ENCODE measurements at regions not wholly inside any gene's neighbourhood (a gene's known extent, or its start where the extent isn't known, plus 50 kb on each side); places are given as distances from the start of the nearest gene placed in this dataset.

DNA sequence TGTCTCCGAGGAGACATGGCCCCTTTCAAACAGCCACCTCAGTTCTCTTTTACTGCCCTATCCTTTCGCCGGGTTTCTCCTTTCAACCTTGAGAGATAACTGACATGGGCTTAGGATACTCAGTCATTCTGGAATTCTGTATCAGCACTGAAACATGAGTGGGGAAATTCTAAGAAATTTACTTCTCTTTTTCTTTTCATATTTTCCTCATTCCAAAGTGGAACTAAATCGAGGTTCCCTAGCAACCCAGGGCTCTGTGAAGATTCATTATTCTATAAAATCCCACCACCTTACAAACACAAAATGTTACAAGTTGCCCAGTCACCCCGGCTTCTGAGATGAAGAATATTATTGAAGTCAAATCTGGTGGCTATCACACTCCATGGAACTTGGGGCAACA lies 319.2 kb downstream of the ENC1 start:
- no peak for TF ChIP-seq CTCF (conservative IDR thresholded peaks at IDR 0.05; ENCODE audit: low read length)
- no peak for TF ChIP-seq EZH2phosphoT487 (IDR thresholded peaks at IDR 0.05; ENCODE audit: borderline replicate concordance)
- no peak overlapping the region for H3K4me3 ChIP-seq (ENCODE audit: low read length, poor library complexity, severe bottlenecking)
- H3K27me3 ChIP-seq (ENCODE audit: insufficient read depth, low read length, poor library complexity, severe bottlenecking), result peaks cover 64% of the 10 kb centered on the region
- H3K9ac ChIP-seq (ENCODE audit: low read depth, low read length, poor library complexity, severe bottlenecking), result no peak overlapping the region
- H3K9me2 ChIP-seq (replicated peaks; ENCODE audit: low read depth, low read length), result no peaks in the 10 kb centered on the region
- H3F3A ChIP-seq (ENCODE audit: low read depth), result no peaks in the 10 kb centered on the region
- H3K4me2 ChIP-seq (ENCODE audit: low read depth, low read length, poor library complexity, severe bottlenecking), result no peak overlapping the region
- peaks cover 5% of the 10 kb centered on the region for H3K4me1 ChIP-seq (ENCODE audit: insufficient read depth, low read length, poor library complexity, severe bottlenecking)
- no peaks in the 10 kb centered on the region for H4K20me1 ChIP-seq (ENCODE audit: insufficient read depth, low read length, poor library complexity, severe bottlenecking)
- no peaks in the 10 kb centered on the region for H3K36me3 ChIP-seq (ENCODE audit: insufficient read depth, low read length)
- H2AFZ ChIP-seq (ENCODE audit: low read length), result no peak overlapping the region
- no peaks in the 10 kb centered on the region for H3K79me2 ChIP-seq (ENCODE audit: insufficient read depth, low read length)
- no peaks in the 10 kb centered on the region for H3K9me3 ChIP-seq (ENCODE audit: insufficient read depth, low read depth, low read length)

- H3K4me2 ChIP-seq (ENCODE audit: low read depth, low read length, poor library complexity, severe bottlenecking), result no peak overlapping the region
- H3K9me3 ChIP-seq (ENCODE audit: insufficient read depth, low read depth, low read length), result no peaks in the 10 kb centered on the region
- H2AFZ ChIP-seq (ENCODE audit: low read length), result no peak overlapping the region
- H3K36me3 ChIP-seq (ENCODE audit: insufficient read depth, low read length), result no peaks in the 10 kb centered on the region
- H3K27me3 ChIP-seq (ENCODE audit: insufficient read depth, low read length, poor library complexity, severe bottlenecking), result peaks cover 58% of the 10 kb centered on the region
- H3K9ac ChIP-seq (ENCODE audit: low read depth, low read length, poor library complexity, severe bottlenecking), result no peak overlapping the region
- no peaks in the 10 kb centered on the region for H3K79me2 ChIP-seq (ENCODE audit: insufficient read depth, low read length)
- H3K9me2 ChIP-seq (replicated peaks; ENCODE audit: low read depth, low read length), result no peaks in the 10 kb centered on the region
- TF ChIP-seq CTCF (conservative IDR thresholded peaks at IDR 0.05; ENCODE audit: low read length) (no peak), EZH2phosphoT487 (IDR thresholded peaks at IDR 0.05; ENCODE audit: borderline replicate concordance) (no peak)
- peaks cover 9% of the 10 kb centered on the region for H3K4me1 ChIP-seq (ENCODE audit: insufficient read depth, low read length, poor library complexity, severe bottlenecking)
- H4K20me1 ChIP-seq (ENCODE audit: insufficient read depth, low read length, poor library complexity, severe bottlenecking), result no peaks in the 10 kb centered on the region
- H3K4me3 ChIP-seq (ENCODE audit: low read length, poor library complexity, severe bottlenecking), result no peak overlapping the region
- no peaks in the 10 kb centered on the region for H3F3A ChIP-seq (ENCODE audit: low read depth)
These were observed 320.0 kb downstream of the ENC1 start for GRCh38 chr5:74320526-74320925.

DNA sequence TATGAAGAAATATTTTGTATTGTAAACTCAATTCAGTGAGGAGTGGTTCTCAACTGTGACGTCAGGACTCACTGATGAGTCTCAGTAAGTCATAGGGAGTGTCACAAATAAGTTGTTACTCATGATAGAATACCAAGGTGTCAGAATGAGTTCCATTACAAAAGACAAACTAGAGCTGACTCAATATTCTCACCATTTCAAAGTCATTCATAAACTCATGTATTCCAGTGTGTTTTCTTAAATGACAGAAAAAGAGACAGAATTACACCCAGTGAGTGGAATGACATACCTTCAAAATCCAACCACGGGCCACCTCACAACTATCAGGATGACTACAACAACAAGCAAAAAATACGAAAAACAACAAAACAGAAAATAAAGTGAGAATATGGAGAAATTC lies 321.5 kb downstream of the ENC1 start:
- Histone ChIP-seq H3K9me2 (replicated peaks; ENCODE audit: low read depth, low read length) (no peaks in the 10 kb centered on the region), H3K27me3 (ENCODE audit: insufficient read depth, low read length, poor library complexity, severe bottlenecking) (peaks cover 43% of the 10 kb centered on the region), H3K4me1 (ENCODE audit: insufficient read depth, low read length, poor library complexity, severe bottlenecking) (peaks cover 9% of the 10 kb centered on the region), H3K4me2 (ENCODE audit: low read depth, low read length, poor library complexity, severe bottlenecking) (no peak overlapping the region), H3K9ac (ENCODE audit: low read depth, low read length, poor library complexity, severe bottlenecking) (no peak overlapping the region), H3K36me3 (ENCODE audit: insufficient read depth, low read length) (no peaks in the 10 kb centered on the region), H3K4me3 (ENCODE audit: low read length, poor library complexity, severe bottlenecking) (no peak overlapping the region), H3K79me2 (ENCODE audit: insufficient read depth, low read length) (no peaks in the 10 kb centered on the region), H3K9me3 (ENCODE audit: insufficient read depth, low read depth, low read length) (no peaks in the 10 kb centered on the region), H3F3A (ENCODE audit: low read depth) (no peaks in the 10 kb centered on the region), H2AFZ (ENCODE audit: low read length) (no peak overlapping the region), H4K20me1 (ENCODE audit: insufficient read depth, low read length, poor library complexity, severe bottlenecking) (no peaks in the 10 kb centered on the region)
- TF ChIP-seq EZH2phosphoT487 (IDR thresholded peaks at IDR 0.05; ENCODE audit: borderline replicate concordance) (no peak), CTCF (conservative IDR thresholded peaks at IDR 0.05; ENCODE audit: low read length) (no peak)

Data from Loucy (cell line).